Suppressor macrophage treated with lipopolysaccharide for 1 hour (primary cell): ENCODE measurements at regions not wholly inside any gene's neighbourhood (a gene's known extent, or its start where the extent isn't known, plus 50 kb on each side); places are given as distances from the start of the nearest gene placed in this dataset.
"Not testable (repeated sequence)": the region's sequence is repeated elsewhere in the genome, so short reads cannot be mapped to it uniquely, and the experiment has no call there.

Experiments used
- DNase-seq, 3 donors: peaks; one replicate each; pipeline ENCODE4 v3.0.0-alpha.2; 2020 to 2022

GRCh38 chr3:178343433-178344038, 192.7 kb upstream of the KCNMB2 start:
- DNase-seq = no peak

GRCh38 chr3:178345944-178346343, 190.3 kb upstream of the KCNMB2 start:
- no peak for DNase-seq

- DNase-seq = not testable (repeated sequence)
Measured at GRCh38 chr3:178348561-178349217, 187.5 kb upstream of the KCNMB2 start.

DNA sequence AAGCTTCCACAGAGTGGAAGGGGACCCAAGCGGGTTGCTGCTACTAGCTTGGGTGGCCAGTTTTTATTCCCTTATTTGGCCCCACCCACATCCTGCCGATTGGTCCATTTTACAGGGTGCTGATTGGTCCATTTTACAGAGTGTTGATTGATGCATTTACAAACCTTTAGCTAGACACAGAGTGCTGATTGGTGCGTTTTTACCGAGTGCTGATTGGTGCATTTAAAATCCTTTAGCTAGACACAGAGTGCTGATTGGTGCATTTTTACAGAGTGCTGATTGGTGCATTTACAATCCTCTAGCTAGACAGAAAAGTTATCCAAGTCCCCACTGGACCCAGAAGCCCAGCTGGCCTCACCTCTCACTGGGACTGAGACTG, 187.0 kb upstream of the KCNMB2 start:
- DNase-seq = not testable (repeated sequence)

DNA sequence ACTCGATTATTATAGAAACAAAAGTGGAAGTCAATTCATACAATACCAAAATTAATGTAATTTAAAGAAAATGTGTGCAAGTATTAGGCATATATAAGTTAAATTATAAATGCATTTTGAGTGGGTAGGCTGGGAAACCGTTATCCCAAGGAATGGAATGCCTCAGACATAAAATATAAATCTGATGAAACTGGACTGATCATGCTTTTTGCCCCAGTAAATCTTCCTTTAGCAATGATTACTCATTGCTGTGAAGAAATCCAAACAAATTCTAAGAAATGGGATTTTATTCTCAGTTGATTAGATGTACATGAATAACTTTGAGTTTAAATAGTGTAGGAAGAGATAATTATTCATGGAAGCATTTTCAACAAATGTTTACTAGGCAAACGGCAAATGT, 185.5 kb upstream of the KCNMB2 start:
- no peak for DNase-seq

GRCh38 chr3:178352326-178353005, 183.8 kb upstream of the KCNMB2 start:
- no peak for DNase-seq

DNA sequence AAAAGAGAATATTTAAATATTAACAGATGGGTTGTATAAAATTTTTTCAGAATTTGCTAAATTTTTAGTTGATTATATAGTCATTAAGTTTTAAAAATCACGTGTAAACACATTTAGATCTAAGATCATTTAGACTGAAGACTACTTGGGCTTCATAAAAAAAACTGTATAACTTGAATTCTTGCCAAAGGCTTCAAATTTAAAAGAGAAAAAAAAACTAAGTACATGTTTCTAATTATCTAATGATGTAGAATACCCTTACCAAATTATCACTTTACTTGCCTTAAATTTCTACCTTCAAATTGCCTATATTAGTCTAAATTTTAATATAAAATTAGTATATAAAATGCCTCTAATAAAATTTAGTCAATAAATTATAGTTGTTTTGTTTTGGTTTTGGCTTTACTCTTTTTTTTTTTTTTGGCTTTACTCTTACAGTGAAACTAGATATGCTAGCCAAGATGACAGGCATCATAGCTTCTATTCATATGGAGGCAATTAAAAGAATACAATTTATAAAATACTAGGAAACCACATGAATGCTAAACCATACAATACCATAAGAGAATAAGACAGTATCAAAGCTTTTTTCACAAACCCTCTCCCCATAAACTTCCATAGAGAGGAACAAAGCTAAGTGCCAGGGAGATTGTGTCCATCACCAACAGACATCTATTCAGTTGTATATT, 183.1 kb upstream of the KCNMB2 start:
- DNase-seq = no peak

- DNase-seq = no peak
Measured at GRCh38 chr3:178359728-178360127, 176.5 kb upstream of the KCNMB2 start.

GRCh38 chr3:178363048-178363447, 173.2 kb upstream of the KCNMB2 start:
- DNase-seq = not testable (repeated sequence)

GRCh38 chr3:178367817-178368617, 168.2 kb upstream of the KCNMB2 start:
- DNase-seq = no peak

- DNase-seq = no peak
Measured at GRCh38 chr3:178369006-178369405, 167.2 kb upstream of the KCNMB2 start.

- DNase-seq = no peak
Measured at GRCh38 chr3:178369811-178370210, 166.4 kb upstream of the KCNMB2 start.

GRCh38 chr3:178370387-178370786, 165.8 kb upstream of the KCNMB2 start:
- DNase-seq = no peak

- no peak for DNase-seq
Measured at GRCh38 chr3:178381555-178381954, 154.7 kb upstream of the KCNMB2 start.

DNA sequence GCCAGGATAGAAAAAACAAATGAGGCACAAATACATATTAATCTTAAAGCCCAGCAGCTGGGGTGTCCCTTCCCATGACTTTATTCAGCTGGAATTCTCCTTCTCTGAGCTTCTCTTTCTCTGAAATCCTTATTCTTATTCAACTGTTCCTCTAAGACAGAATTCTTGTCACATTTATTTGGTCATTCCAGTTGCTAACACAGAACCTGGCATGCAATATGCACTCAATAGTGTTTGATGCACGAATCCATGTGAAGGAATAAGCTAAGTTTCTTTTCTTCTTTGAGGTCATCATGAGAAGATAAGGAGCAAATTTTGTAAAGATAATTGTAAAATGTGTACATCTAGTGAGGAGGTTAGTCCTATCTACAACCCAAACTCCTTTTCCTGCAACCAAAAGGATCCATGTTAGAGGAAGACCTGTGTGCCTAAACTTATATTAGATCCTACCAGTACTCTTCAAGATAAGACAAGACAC, 154.2 kb upstream of the KCNMB2 start:
- no peak for DNase-seq

DNA sequence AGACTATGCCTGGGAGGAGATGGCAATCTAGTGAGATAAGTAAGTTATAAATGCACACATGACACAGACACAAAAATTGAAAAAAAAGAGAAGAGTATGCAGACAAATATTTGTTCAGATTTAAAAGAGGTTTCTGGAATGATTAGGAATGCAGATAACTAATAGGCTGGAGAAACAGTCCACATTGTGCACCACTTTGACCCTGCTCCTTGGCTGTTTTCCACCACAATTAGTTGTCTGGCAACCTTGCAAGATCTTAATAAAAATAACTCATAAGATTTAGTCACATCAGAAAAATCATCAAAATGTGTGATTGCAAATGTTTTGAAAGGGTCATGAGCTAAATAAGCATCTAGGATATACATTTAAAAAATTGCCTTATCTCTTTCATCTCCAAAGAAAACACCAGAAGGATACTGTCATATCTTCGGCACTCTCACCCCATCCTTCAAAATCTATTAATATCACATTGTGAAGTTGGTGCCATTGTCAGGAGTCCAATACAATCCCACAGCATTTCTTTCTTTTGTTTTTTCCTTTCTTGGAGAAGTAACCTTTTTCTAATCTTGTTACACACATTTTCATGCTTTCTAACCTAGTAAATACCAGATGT, 153.7 kb upstream of the KCNMB2 start:
- no peak for DNase-seq

- no peak for DNase-seq
Measured at GRCh38 chr3:178384321-178385230, 151.7 kb upstream of the KCNMB2 start.

DNA sequence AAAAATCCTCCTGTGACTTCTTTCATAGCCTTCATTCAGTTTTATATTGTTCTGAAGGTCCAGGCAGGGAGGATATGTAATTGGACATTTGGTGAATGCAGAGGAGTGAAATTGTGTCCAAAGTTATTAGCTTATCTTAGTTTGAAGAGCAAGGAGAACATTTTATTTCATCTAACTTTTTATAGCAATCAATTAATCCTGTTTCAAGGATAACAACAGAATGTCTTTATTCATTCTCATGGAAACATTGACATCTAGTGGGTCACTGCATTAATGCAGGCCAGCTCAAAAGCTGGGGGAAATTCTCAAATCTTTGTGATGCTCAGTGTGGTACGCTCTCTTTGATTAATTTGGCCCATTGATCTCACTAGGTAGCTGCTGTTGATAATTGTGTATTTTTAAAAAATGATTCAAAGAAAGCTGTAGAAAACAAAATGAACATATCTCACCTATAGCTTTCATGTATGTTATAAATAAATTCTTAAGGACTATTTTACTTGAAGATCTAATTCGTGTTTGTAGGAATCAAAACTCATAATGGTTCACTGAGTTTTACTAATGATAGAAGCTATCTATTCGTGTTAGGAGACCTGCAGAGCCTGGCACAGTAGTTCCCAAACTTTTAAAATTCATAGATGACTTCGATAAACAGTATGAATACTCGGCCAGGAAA, 150.8 kb upstream of the KCNMB2 start:
- peak; percentile 40 to 64 (median 47) for DNase-seq

DNA sequence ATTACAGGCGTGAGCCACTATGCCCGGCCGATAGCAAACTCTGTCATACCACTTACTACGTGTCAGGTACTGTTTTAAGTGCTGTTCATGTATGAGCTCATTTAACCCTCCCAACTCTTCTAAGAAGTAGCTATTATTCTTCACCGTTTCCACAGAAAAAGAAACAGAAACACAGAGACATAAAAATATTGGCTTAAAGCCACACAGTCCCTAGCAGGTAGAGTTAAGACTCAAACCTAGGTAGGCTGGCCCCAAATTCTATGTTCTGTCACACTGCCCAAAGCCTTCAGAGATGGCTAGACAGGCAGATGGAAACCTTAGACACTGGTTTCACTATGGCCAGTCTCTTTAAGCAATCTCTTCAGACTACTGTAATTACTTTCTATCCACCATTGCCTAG, 149.8 kb upstream of the KCNMB2 start:
- no peak for DNase-seq

- no peak for DNase-seq
Measured at GRCh38 chr3:178386880-178387279, 149.4 kb upstream of the KCNMB2 start.

GRCh38 chr3:178388473-178388872, 147.8 kb upstream of the KCNMB2 start:
- DNase-seq = peak in 1 of 3 donors; percentile 4
